IMR-90 (cell line): ENCODE measurements at regions not wholly inside any gene's neighbourhood (a gene's known extent, or its start where the extent isn't known, plus 50 kb on each side); places are given as distances from the start of the nearest gene placed in this dataset.

Experiments used
- ATAC-seq: fragments of 200-7000 bp; cut with Tn5 transposase; 2 replicates; pipeline ENCODE4 v1.9.1; 2020; ENCODE audit warnings: low read depth, mild to moderate bottlenecking, moderate library complexity
- BruUV-seq: library from RNA; stranded (reverse); fragments of 400-500 nt; replicated peaks from 2 replicates; lab custom pipeline; 2021; lab: Mats Ljungman, UMichigan
- CTCF ChIA-PET: fragments of 300-600 bp; formaldehyde crosslinking; extraction: SDS; loops from one replicate; lab custom pipeline; 2021; ENCODE audit warnings: antibody characterized with exemption; lab: Yijun Ruan, JAX
- POLR2A ChIA-PET: fragments of 300-600 bp; sonication (Branson Sonifier 250); formaldehyde crosslinking; loops from one replicate; lab custom pipeline; 2022; ENCODE audit warnings: antibody characterized with exemption; ENCODE audit not compliant: unreplicated experiment; lab: Charles Lee
- DNase-seq: peaks from one replicate; pipeline ENCODE4 v3.0.0; 2013
- H2AFZ ChIP-seq: replicated peaks from 2 replicates; pipeline ENCODE3; 2013; ENCODE audit warnings: low read length, mild to moderate bottlenecking; ENCODE audit not compliant: poor library complexity
- H2AK5ac ChIP-seq: 2 replicates; pipeline ENCODE4 v1.6.1; 2013; ENCODE audit warnings: low read depth, low read length, inconsistent platforms
- H2AK9ac ChIP-seq: replicated peaks from 2 replicates; pipeline ENCODE3; 2013; ENCODE audit warnings: mild to moderate bottlenecking, low read depth, low read length, moderate library complexity; ENCODE audit not compliant: poor library complexity
- H2BK120ac ChIP-seq: 2 replicates; pipeline ENCODE4 v1.6.1; 2013; ENCODE audit warnings: low read depth, low read length, inconsistent platforms
- H2BK15ac ChIP-seq: 3 replicates; pipeline ENCODE4 v1.6.1; 2013; ENCODE audit warnings: low read depth, low read length, inconsistent platforms
- H2BK20ac ChIP-seq: 2 replicates; pipeline ENCODE4 v1.6.1; 2013; ENCODE audit warnings: low read depth, mild to moderate bottlenecking, inconsistent platforms, low read length, moderate library complexity
- H2BK5ac ChIP-seq: 2 replicates; pipeline ENCODE4 v1.6.1; 2013; ENCODE audit warnings: mild to moderate bottlenecking, low read depth, low read length, inconsistent platforms; ENCODE audit not compliant: poor library complexity, severe bottlenecking
- H3K14ac ChIP-seq: replicated peaks from 2 replicates; pipeline ENCODE4 v1.6.1; 2013; ENCODE audit warnings: low read depth, low read length, inconsistent platforms
- H3K18ac ChIP-seq: 2 replicates; pipeline ENCODE4 v1.6.1; 2013; ENCODE audit warnings: low read depth, low read length, control low read depth
- H3K23ac ChIP-seq: 2 replicates; pipeline ENCODE4 v1.6.1; 2013; ENCODE audit warnings: low read depth, low read length, inconsistent platforms
- H3K27ac ChIP-seq: 2 replicates; pipeline ENCODE4 v1.5.1; 2013; ENCODE audit warnings: mild to moderate bottlenecking, control low read depth, low read length; ENCODE audit not compliant: insufficient read depth
- H3K27me3 ChIP-seq: 2 replicates; pipeline ENCODE4 v1.6.1; 2013; ENCODE audit warnings: low read length; ENCODE audit not compliant: control insufficient read depth, insufficient read depth
- H3K36me3 ChIP-seq: 2 replicates; pipeline ENCODE4 v1.6.1; 2013; ENCODE audit warnings: low read length, mixed read lengths; ENCODE audit not compliant: control insufficient read depth, insufficient read depth
- H3K4ac ChIP-seq: 2 replicates; pipeline ENCODE4 v1.6.1; 2013; ENCODE audit warnings: low read depth, low read length, inconsistent platforms
- H3K4me1 ChIP-seq: 2 replicates; pipeline ENCODE4 v1.6.1; 2013; ENCODE audit warnings: low read length, mixed read lengths; ENCODE audit not compliant: control insufficient read depth, insufficient read depth
- H3K4me2 ChIP-seq: 2 replicates; pipeline ENCODE4 v1.6.1; 2013; ENCODE audit warnings: low read depth, mild to moderate bottlenecking, control low read depth, low read length, moderate library complexity
- H3K4me3 ChIP-seq: 2 replicates; pipeline ENCODE4 v1.5.1; 2013; ENCODE audit warnings: low read depth, mild to moderate bottlenecking, control low read depth, low read length, moderate library complexity; ENCODE audit not compliant: insufficient read depth
- H3K56ac ChIP-seq: 2 replicates; pipeline ENCODE4 v1.6.1; 2013; ENCODE audit warnings: low read length, inconsistent platforms; ENCODE audit not compliant: insufficient read depth; ENCODE audit errors: extremely low read depth
- H3K79me1 ChIP-seq, 2 experiments: 2 replicates each; pipeline ENCODE4 v1.6.1; 2013; ENCODE audit warnings: low read length in 2 of 2, inconsistent platforms in 1 of 2, low read depth in 1 of 2
- H3K9ac ChIP-seq: 2 replicates; pipeline ENCODE4 v1.6.1; 2013; ENCODE audit warnings: low read depth, low read length, control low read depth
- H3K9me1 ChIP-seq: 2 replicates; pipeline ENCODE4 v1.6.1; 2013; ENCODE audit warnings: low read length, inconsistent platforms; ENCODE audit not compliant: insufficient read depth
- H3K9me3 ChIP-seq: 2 replicates; pipeline ENCODE4 v1.6.1; 2013; ENCODE audit warnings: low read length; ENCODE audit not compliant: control insufficient read depth, insufficient read depth
- H4K20me1 ChIP-seq: 2 replicates; pipeline ENCODE4 v1.6.1; 2013; ENCODE audit warnings: low read length, inconsistent platforms; ENCODE audit not compliant: insufficient read depth
- H4K5ac ChIP-seq: 2 replicates; pipeline ENCODE4 v1.6.1; 2013; ENCODE audit warnings: mild to moderate bottlenecking, low read depth, low read length, control low read depth
- H4K8ac ChIP-seq, 2 experiments: 2 replicates each; pipeline ENCODE4 v1.6.1; 2013; ENCODE audit warnings: low read depth in 2 of 2, low read length in 2 of 2, control low read depth in 1 of 2, inconsistent platforms in 1 of 2
- H4K91ac ChIP-seq: 2 replicates; pipeline ENCODE4 v1.6.1; 2013; ENCODE audit warnings: low read depth, low read length, inconsistent platforms; ENCODE audit not compliant: insufficient read depth
- CHD1 ChIP-seq: IDR thresholded peaks from 2 replicates; pipeline ENCODE4 v1.6.1; 2012; ENCODE audit warnings: low read depth, low read length, improper control_type of control experiment
- MAZ ChIP-seq: IDR thresholded peaks from 2 replicates; pipeline ENCODE4 v1.6.1; 2012; ENCODE audit warnings: low read depth, mild to moderate bottlenecking, low read length, improper control_type of control experiment, moderate library complexity, borderline replicate concordance
- MXI1 ChIP-seq: IDR thresholded peaks from 2 replicates; pipeline ENCODE4 v1.6.1; 2012; ENCODE audit warnings: low read depth, mild to moderate bottlenecking, low read length, moderate library complexity, borderline replicate concordance
- NFE2L2 ChIP-seq: fragments of 150-350 bp; IDR thresholded peaks from 2 replicates; pipeline ENCODE4 v1.6.1; 2016; ENCODE audit warnings: low read depth, mild to moderate bottlenecking, low read length
- RCOR1 ChIP-seq: IDR thresholded peaks from 2 replicates; pipeline ENCODE4 v1.6.1; 2012; ENCODE audit warnings: mild to moderate bottlenecking, low read length, improper control_type of control experiment; ENCODE audit not compliant: insufficient replicate concordance
- WGBS, 2 experiments: methylation state at CpG; one replicate each; pipeline versions ENCODE4 v1.1.5 to v1.1.7; 2013; ENCODE audit warnings: missing lambda C conversion rate in 2 of 2; ENCODE audit not compliant: insufficient read length in 1 of 2; ENCODE audit errors: extremely low coverage in 2 of 2; 5-methylcytosine and 5-hydroxymethylcytosine counted together
- dilution Hi-C: fragments of 300-500 bp; cut with HindIII; formaldehyde crosslinking; loops from one replicate; pipeline ENCODE4 v1.14.3; 2018; ENCODE audit warnings: low sequenced_read_pairs; ENCODE audit not compliant: unreplicated experiment
- in situ Hi-C: fragments of 300-500 bp; cut with MboI; formaldehyde crosslinking; loops from 3 replicates; pipeline ENCODE4 v1.14.3; 2019; ENCODE audit warnings: low sequenced_read_pairs, inconsistent platforms, mixed read lengths
- intact Hi-C: fragments of 100-400 bp; cut with micrococcal nuclease; formaldehyde crosslinking; loops from 2 replicates; pipeline ENCODE4 v1.10.0; 2022
- TF ChIP-seq, protein P1 (sequence below): fragments of 150-350 bp; IDR thresholded peaks from 2 replicates; pipeline ENCODE4 v1.6.1; 2017; ENCODE audit warnings: mild to moderate bottlenecking, antibody characterized with exemption, low read length, low read depth
- TF ChIP-seq, protein P2 (sequence below): conservative IDR thresholded peaks from 2 replicates; pipeline ENCODE4 v1.5.1; 2012; ENCODE audit warnings: mild to moderate bottlenecking, low read depth, low read length, improper control_type of control experiment

DNA sequence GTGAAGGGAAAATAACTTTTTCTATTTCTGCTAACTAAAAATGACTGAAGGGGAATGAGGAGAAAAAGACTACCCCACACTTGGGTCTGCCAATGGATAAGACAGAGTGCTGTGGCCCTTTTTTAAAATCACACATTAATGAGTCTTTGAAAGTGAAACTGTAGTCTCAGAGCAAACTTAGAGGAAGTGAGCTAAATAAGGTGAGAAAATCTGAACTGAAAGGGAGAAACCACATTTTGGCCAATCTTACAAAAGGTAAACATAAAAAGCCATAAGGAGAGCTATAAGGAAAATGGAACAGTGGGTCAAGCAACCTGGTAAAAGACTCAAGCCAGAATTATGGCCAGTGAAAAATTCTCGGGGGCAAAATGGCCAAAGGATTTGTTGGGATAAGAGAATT, 755.1 kb upstream of the IGFBP7 start:
- Histone ChIP-seq H3K4me1 (no peaks in the 10 kb centered on the region), H2BK20ac (no peak overlapping the region), H3K18ac (no peak overlapping the region), H3K27me3 (no peaks in the 10 kb centered on the region), H2BK5ac (no peak overlapping the region), H2BK15ac (no peak overlapping the region), H3K4me3 (no peak overlapping the region), H2AFZ (no peak overlapping the region), H2AK9ac (no peak overlapping the region), H3K14ac (no peak overlapping the region), H4K20me1 (no peaks in the 10 kb centered on the region), H3K9me3 (0 out of 2 replicates have a peak, but pooled peaks cover 2% of the 10 kb centered on the region), H3K27ac (no peak overlapping the region), H2BK120ac (no peak overlapping the region), H4K91ac (no peak overlapping the region), H4K8ac (no peak overlapping the region), H3K36me3 (no peaks in the 10 kb centered on the region), H4K5ac (no peak overlapping the region), H3K56ac (no peak overlapping the region), H3K4me2 (no peak overlapping the region), H3K79me1 (no peaks in the 10 kb centered on the region), H3K9me1 (no peaks in the 10 kb centered on the region), H3K4ac (no peak overlapping the region), H3K23ac (no peak overlapping the region), H3K9ac (no peak overlapping the region), H2AK5ac (no peak overlapping the region)
- POLR2A ChIA-PET = no interaction called here
- no peak for DNase-seq
- CTCF ChIA-PET = no interaction called here
- TF ChIP-seq MAZ (no peak), MXI1 (no peak), NFE2L2 (no peak), RCOR1 (no peak), CHD1 (no peak)
- TF ChIP-seq, protein P1, sequence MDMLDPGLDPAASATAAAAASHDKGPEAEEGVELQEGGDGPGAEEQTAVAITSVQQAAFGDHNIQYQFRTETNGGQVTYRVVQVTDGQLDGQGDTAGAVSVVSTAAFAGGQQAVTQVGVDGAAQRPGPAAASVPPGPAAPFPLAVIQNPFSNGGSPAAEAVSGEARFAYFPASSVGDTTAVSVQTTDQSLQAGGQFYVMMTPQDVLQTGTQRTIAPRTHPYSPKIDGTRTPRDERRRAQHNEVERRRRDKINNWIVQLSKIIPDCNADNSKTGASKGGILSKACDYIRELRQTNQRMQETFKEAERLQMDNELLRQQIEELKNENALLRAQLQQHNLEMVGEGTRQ = no peak
- TF ChIP-seq, protein P2, sequence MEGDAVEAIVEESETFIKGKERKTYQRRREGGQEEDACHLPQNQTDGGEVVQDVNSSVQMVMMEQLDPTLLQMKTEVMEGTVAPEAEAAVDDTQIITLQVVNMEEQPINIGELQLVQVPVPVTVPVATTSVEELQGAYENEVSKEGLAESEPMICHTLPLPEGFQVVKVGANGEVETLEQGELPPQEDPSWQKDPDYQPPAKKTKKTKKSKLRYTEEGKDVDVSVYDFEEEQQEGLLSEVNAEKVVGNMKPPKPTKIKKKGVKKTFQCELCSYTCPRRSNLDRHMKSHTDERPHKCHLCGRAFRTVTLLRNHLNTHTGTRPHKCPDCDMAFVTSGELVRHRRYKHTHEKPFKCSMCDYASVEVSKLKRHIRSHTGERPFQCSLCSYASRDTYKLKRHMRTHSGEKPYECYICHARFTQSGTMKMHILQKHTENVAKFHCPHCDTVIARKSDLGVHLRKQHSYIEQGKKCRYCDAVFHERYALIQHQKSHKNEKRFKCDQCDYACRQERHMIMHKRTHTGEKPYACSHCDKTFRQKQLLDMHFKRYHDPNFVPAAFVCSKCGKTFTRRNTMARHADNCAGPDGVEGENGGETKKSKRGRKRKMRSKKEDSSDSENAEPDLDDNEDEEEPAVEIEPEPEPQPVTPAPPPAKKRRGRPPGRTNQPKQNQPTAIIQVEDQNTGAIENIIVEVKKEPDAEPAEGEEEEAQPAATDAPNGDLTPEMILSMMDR = no peak
- WGBS, 2 experiments = no CpG with 5 or more reads among the region's 1 CpG
- dilution Hi-C loops (no loop called here), intact Hi-C loops (no loop called here), in situ Hi-C loops (no loop called here)
- no TSS peak for BruUV-seq
- ATAC-seq = no peak
